HG03108 (cell line): ENCODE measurements at regions not wholly inside any gene's neighbourhood (a gene's known extent, or its start where the extent isn't known, plus 50 kb on each side); places are given as distances from the start of the nearest gene placed in this dataset.
"Not testable (repeated sequence)": the region's sequence is repeated elsewhere in the genome, so short reads cannot be mapped to it uniquely, and the experiment has no call there.

Experiments used
- ATAC-seq: cut with Tn5 transposase; IDR thresholded peaks from one replicate; pipeline ENCODE4 v1.9.1; 2021; ENCODE audit warnings: moderate library complexity; ENCODE audit not compliant: unreplicated experiment

DNA sequence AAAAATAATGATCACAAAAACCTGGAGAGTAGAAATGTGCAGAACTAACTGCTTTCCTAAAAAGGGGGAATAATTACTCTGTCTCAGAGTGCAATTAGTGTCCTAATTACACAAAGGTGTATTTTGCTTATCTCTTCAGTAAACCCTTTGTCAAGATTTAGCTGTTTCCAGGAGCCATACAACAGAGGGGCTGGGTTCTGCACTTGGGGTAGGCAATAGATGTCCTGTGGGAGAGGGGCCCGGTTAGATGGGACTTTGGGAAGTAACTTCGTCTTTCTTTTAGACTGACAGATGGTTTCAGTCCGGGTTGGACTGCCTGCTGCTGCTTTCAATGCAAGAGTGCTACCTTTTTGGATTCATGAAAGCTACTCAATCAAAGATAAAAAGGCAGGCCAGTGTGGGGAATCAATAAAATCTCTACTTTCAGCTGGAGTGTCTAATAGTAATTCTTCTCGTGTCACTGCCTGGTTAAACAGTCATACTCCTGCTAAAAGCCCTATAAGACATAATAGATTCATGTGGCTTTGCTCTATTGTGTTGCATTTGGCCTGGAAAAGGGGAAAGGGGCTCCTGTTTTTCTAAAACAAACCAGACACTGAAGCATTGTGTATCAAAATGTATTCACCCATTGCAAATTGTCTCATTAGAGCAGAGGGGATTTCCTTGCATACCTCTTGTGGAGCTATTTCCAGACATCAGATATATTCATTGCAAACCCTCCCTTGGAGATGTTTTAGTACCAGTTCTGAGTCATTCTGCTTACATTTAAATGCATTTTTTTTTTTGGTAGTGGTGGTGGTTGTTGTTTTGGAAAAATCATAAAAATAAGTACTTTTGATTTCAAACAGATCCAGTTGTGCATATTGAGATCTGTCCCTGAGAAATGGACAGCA is 83.3 kb upstream of the PCDH8 start:
- no peak for ATAC-seq

DNA sequence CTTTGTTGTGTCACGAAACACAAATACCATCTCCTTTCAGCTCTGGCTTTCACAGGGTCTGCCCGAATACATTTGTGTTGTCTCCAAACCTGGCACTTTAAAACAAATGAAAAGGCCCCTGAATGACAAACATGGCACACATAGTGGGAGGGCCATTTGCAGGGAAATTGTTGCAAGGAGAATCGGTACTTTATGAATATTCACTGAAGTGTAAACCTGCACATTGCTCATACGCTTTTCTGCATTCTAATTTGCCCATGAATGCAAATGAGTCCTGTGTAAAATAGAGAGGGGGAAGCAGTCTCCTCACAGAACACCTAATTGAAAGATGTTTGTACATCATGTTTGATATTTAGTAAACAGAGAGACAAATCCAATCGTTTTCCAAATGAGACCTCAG is 82.7 kb upstream of the PCDH8 start:
- no peak for ATAC-seq

DNA sequence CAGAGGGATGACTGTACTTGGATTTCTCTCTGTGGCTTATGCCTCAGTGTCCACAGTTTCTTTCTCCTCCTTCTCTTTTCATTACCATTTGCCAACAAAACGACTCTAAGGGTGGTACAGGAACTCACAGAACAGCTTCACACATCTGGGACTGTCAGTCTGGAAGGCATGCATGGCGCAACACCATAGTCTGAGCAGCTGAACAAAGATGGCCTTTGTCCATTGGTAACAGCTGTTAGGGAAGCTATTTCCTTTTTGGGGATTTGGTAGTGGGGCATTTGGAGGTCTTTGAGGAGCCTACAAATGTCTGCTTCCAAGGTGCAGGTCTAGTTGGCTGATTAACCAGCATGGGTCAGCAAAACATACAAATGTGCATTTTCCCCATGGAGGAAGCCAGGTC is 81.4 kb upstream of the PCDH8 start:
- no peak for ATAC-seq

DNA sequence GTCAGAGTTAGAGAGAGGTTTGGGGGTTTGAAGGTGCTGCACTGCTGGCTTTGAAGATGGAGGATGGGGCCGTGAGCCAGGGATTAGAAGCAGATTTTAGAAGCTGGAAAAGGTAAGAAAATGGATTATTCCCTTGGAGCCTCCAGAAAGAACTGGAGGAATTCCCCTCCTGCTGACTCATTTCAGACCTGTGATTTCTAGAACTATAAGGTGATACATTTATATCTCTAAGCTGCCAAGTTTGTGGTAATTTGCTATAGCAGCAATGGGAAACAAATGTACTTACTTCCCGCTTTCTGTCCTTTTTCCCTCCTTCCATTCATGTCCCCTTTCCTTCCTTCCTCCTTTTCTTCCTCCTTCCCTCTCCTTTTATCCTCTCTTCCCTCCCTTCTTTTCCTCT is 78.5 kb upstream of the PCDH8 start:
- no peak for ATAC-seq

DNA sequence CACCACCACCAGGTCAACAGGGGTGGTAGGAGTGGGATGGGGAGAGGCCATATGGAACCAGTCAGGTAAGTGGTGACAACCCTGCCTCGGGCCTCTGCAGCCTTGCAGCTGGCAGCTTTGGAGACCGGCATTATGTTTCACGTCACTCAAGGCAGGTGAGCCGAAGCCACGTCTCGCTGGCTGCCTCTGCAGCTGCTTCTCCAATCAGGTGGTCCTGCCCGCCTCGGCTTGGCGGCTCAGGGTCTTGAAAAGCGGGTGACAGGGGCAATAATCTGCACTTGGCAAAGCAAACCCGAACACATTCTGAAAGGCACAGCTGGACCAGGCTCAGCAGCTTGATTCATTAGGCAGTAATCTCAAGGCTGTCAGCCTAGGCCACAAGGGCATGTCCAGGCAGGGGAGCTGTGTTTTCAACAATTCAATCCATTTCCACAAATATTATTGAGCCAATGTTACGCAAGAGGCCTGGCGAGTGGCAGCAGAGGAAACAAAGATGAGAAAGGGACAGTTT is 77.4 kb upstream of the PCDH8 start:
- no peak for ATAC-seq

DNA sequence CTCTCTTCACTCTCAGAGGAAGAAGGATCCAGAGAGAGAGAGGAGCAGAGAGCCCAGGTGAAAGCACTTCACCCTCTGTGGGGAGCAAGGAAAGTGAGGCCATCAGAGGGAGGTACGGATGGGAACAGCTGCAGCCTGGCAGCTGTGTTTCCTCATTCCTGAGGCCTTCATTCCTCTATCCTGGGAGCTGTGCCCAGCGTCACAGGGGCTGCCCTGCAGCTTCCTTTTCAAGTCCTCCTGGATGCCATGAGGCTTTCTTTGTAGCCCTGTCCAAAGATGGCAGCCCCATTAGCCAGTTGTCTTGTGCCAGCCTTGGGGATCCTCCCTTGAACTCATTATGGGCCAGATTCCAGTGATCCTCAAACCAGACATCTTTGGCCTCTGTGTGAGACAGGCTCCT is 76.8 kb upstream of the PCDH8 start:
- no peak for ATAC-seq

DNA sequence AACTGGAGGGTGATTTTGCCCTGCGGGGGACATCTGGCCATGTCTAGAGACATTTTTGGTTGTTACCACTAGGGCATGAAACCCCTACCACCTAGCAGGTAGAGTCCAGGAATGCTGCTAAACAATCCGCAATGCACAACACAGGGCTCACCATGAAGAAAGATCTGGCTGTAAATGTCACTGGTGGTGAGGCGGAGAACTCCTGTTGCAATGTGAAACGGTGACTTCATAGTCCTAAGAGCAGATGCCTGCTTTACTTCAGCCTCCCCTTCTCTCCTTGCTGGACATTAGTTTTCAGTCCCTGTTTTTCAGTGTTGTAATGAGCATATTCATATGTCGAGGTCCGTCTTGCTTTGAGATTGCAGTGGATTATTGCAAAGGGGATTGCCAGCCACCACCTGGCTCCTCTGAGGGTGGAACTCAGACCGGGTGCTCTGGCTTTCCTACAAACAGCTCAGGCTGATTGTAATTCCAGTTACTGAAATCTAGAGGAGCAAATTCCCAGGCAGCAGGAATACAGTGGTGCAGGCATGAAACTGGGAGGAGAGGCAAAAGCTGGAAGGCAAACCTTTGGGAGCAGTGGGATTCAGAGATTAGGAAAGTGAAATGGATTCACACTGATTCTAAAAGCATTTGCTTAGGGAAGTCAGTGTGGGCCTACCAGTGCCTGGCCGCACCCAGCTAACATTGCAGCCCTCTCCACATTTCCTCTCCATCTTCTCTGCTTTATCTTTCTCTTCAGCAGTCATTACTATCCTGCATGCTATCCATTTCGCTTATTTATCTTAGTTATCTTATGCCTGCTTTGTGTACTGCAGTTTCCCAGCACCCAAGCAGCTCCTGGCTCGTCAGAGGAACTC is 76.1 kb upstream of the PCDH8 start:
- no peak for ATAC-seq

DNA sequence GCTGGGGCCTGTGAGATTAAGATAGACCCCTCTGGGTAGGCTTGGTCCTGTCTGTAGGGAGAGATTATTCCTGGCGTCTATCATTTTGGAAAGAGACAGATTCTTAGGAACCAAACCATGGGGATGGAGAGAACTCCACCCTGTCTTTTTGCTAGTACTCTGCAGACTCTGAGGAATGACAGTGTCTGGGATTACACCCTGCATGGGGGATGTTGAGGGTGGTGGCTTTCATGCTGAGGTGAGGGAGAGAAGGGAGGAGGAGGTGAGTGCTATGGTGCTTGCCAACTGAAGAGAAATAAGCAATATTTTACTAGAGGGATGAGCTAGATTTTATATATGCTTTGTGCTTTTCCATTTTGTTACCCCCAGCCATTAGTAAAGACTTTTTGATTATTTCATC is 74.5 kb upstream of the PCDH8 start:
- no peak for ATAC-seq

DNA sequence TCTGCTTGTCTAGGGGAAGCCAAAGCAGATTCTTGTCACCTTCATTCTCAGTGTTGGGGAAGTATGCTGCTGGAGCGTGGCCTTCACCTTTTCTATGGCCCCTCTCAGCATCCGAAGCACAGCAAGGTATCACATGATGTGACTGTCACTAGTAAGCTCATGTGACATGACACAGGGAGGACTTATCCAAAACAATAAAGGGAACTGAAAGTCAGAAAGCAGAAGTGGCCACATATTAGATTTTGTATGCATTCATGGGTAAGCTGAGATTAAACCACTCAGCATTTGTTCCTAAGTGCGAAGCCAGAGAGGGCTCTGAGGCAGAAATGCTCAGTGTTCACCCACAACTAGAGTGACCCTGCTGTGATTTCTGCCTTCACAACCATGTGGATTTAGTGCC is 72.8 kb upstream of the PCDH8 start:
- ATAC-seq = peak; percentile 95

DNA sequence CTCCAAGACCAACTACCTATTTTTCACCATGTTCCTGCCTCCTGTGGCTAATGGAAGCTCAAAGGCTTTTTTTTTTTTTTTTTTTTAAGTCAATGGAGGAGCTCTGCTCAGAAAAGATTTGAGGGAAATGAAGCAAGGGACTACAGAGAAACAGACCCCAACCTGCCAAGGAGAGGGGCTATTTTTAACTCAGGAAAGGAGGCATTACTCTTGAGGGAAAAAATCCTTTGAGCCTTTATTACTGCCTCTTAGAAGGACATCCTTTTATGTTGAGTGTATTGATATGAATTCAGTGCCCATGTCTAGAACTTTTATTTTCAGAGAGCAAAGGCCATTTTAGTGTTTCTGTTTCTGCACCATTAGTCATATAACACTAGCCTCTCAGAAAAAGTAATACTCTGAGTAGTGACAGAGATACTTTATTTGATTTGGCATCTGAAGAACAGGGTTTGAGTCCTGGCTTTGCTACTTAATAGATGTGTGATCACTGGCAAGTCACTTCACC is 68.1 kb upstream of the PCDH8 start:
- no peak for ATAC-seq

DNA sequence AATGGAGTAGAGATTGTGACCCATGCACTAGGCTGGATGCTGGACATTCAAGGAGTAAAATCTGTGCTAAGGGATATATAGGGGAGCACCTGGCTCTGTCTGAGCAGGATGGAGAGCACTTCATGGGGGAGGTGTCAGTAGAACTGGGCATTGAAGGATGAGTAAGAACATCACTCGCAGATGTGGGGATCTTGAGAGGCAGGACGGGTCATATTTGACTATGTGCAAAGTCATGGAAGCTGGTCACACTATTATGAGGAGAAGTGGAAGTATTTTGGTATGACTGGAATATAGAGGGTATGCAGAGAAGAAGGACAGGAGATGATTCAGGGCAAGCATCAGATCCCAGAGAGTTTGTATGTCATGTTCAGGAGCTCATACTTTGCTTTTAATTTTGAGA is 62.9 kb upstream of the PCDH8 start:
- no peak for ATAC-seq

DNA sequence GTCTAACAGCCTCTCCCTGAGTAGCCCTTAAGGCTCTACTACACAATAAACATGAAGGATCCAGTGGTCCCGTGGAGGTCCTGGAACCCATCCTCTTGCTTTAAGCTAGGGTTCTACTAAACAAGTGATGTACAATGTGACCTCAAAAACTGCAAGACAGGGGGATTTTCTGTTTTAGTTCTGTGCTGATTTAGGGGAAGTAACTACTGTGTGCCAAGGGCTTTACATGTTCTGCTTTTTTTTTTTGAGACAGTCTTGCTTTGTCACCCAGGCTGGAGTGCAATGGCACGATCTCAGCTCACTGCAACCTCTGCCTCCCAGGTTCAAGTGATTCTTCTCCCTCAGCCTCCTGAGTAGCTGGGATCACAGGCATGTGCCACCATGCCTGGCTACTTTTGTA is 61.9 kb upstream of the PCDH8 start:
- ATAC-seq = not testable (repeated sequence)

DNA sequence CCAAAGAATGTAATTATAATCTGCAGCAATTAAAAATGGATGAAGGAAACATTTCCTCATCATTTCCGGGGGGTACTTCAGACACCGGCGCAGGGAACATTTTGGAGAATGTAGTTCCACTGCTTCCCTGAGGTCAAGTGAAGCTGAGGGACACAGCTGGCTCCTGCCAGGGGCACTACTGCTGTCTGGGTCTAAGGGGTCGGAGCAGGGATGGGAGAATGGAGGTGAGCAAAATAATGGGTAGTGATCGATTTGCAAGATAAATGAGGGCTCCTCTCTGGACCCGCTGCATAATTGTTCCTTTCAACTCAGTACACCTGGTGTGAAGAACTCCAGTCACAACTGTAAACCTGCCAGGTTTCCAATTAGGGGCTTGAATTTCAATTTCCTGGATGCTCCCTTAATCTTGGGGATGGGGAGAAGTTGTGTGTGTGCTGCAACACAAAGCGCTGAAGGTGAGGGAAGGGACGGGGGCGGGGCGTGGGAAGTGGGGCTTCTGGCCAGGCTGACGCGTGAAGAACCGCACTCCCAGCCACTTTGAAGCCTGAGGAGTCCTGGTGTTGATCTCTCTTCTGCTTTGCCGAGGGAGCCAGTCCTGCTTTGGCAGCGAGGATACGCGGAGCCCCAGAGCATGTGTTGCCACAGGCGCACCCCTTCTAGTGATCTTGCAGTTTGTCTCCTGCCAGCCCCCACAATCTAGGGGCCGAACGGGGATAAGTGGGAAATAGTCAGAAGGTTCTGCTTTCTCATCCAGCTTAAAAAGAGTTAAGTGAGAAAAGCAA is 57.9 kb upstream of the PCDH8 start:
- no peak for ATAC-seq

DNA sequence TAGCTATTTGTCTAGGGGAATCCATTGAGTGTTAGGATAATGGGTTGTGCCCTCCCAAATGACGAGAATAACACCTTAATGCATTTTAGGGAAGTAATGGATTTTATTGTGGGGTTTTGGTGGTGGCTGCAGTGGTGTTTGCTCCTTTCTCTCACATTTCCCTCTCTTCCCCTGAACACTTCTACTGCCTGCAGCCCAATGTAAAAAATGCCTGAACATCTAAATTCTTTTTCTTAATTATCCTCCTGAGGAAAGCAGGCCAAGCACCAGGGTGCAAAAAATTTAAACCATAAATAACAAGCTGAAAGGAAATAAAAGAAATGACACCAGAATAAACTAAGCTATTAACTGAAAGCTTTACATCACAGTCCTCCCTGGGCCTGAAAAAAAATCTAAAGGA is 57.3 kb upstream of the PCDH8 start:
- ATAC-seq = no peak

DNA sequence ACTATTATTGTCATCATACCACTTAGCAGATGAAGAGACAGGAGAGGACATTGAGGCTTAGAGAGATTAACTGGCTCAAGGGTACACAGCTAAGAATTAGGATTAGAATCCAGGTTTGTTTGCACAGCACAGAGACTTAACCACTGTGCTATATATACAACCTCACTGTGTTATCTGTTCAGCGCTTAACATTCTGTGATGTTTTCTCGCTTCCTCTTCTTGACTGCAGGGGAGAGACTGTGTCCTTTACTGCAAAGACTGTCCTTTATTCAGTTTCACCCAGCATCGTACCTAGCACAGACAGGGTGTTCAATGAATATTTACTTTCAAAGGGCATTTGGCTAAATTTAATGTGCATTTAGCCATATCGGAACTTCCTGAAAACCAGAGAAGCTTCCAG is 54.9 kb upstream of the PCDH8 start:
- peak; percentile 80 for ATAC-seq

DNA sequence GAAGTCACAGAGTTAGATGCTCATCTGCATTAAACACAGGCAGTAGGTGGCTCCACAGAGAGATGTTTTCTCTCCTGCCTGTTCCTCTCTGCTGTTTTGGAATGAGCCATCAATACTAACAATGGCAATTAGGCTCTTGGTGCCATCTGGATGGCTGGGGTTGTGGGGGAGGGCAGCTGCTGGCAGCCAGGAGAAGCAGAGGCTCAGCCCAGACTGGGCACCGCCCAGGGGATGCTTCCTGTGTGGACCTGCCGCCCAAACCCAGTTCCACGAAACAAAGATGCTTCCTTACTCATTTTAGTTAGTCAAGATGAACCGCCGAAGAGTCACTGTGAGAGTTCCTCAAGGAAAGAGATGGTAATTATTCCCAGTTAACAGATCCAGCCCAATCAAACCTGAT is 50.8 kb upstream of the PCDH8 start:
- no peak for ATAC-seq
